ENCODE measurements at regions not wholly inside any gene's neighbourhood (a gene's known extent, or its start where the extent isn't known, plus 50 kb on each side); places are given as distances from the start of the nearest gene placed in this dataset.
"Not testable (repeated sequence)": the region's sequence is repeated elsewhere in the genome, so short reads cannot be mapped to it uniquely, and the experiment has no call there.

DNA sequence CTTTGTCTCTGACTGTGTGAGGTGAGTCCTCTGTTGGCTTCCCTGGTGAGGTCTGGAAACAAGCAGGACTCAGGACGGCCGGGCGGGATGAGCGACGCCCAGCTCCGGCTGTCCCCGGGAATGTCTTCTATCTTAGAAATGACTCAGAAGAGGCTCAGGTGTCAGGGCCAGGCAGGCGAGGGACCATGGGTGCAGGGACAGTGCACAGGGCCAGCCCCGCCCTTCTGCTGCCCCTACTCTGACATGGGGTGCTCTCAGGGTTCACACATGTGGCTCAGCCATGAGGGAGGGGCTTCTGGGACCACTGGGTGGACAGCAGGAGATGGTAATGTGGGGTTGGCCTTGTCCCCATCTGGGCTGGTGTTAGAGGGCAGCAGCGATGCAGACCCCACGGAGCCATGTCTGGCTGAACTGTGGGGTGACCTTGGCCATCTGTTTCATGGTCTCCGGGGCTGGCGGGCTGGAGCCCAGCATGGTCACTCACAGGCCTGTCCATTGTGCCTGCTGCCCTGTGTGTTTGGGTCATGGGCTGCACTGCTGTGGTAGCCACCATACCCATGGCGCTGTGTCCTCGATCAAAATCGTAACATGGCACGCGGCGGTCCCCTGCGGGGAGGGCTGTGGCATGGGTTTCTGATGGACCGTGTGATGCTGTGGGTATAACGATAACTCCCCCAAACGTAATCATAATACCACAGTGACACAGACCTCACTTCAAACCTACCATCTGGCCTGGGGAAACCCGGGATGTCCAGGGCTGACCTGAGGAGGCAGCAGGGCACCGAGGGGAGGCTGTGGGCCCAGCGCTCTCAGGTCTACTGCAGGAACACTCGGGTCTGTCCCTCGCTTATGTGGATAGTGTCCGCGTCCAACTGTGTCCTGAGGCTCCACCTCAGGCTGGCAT lies 368.8 kb downstream of the TMEM121 start:
- Histone ChIP-seq H4K20me1 (replicated peaks; ENCODE audit: control insufficient read depth, extremely low read depth, insufficient read depth, low read length) (no peaks in the 10 kb centered on the region), H3K27ac (ENCODE audit: insufficient read depth, low read depth, low read length) (no peak overlapping the region), H3K4me3 (replicated peaks in 1 of 3; ENCODE audit: insufficient read depth in 1 of 3, low read depth in 1 of 3, low read length in 3 of 3) (no peak overlapping the region), H3K4me1 (ENCODE audit: control insufficient read depth, extremely low read depth, insufficient read depth, low read length) (no peaks in the 10 kb centered on the region), H3K9me3 (replicated peaks; ENCODE audit: control insufficient read depth, insufficient read depth, low read length) (peaks cover 2% of the 10 kb centered on the region), H3K79me2 (ENCODE audit: control insufficient read depth, insufficient read depth, low read length) (no peaks in the 10 kb centered on the region), H3K4me2 (ENCODE audit: insufficient read depth, low read length) (no peak overlapping the region), H2AFZ (ENCODE audit: low read depth, low read length) (no peak overlapping the region), H3K36me3 (ENCODE audit: control insufficient read depth in 2 of 2, extremely low read depth in 1 of 2, insufficient read depth in 2 of 2, low read length in 2 of 2) (no peaks in the 10 kb centered on the region), H3K9ac (replicated peaks; ENCODE audit: extremely low read depth, insufficient read depth, low read length) (no peak overlapping the region), H3K27me3 (ENCODE audit: control insufficient read depth in 2 of 2, insufficient read depth in 2 of 2, low read length in 2 of 2) (no peaks in the 10 kb centered on the region), H3K9me1 (replicated peaks; ENCODE audit: control insufficient read depth, extremely low read depth, insufficient read depth, low read length) (no peaks in the 10 kb centered on the region)
- CTCF ChIA-PET = no interaction called here
- BruUV-seq (replicated peaks) = no TSS peak
- POLR2A ChIA-PET = no interaction called here
- FAIRE-seq = no peak
- DNase-seq (ENCODE audit: low read depth, low spot score) = no peak
- dilution Hi-C loops (cut with MboI; ENCODE audit: extremely low pct_ligation_motif_present, low sequenced_read_pairs) (no loop called here), intact Hi-C loops (cut with micrococcal nuclease) (no loop called here)
- TF ChIP-seq, protein P1, sequence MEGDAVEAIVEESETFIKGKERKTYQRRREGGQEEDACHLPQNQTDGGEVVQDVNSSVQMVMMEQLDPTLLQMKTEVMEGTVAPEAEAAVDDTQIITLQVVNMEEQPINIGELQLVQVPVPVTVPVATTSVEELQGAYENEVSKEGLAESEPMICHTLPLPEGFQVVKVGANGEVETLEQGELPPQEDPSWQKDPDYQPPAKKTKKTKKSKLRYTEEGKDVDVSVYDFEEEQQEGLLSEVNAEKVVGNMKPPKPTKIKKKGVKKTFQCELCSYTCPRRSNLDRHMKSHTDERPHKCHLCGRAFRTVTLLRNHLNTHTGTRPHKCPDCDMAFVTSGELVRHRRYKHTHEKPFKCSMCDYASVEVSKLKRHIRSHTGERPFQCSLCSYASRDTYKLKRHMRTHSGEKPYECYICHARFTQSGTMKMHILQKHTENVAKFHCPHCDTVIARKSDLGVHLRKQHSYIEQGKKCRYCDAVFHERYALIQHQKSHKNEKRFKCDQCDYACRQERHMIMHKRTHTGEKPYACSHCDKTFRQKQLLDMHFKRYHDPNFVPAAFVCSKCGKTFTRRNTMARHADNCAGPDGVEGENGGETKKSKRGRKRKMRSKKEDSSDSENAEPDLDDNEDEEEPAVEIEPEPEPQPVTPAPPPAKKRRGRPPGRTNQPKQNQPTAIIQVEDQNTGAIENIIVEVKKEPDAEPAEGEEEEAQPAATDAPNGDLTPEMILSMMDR (IDR thresholded peaks at IDR 0.05; ENCODE audit: extremely low read depth in 1 of 2, insufficient read depth in 1 of 2, low read depth in 1 of 2, low read length in 2 of 2) = no peak
- TF ChIP-seq POLR2A (IDR thresholded peaks at IDR 0.05; ENCODE audit: low read depth, low read length) (no peak), FOS (IDR thresholded peaks at IDR 0.05; ENCODE audit: borderline replicate concordance, insufficient read depth, low read length) (no peak), EZH2 (IDR thresholded peaks at IDR 0.05; ENCODE audit: borderline replicate concordance, low read depth, low read length, severe bottlenecking) (no peak), JUN (IDR thresholded peaks at IDR 0.05; ENCODE audit: borderline replicate concordance, insufficient read depth, insufficient read length, low read depth) (no peak)
- TF ChIP-seq, protein P2, sequence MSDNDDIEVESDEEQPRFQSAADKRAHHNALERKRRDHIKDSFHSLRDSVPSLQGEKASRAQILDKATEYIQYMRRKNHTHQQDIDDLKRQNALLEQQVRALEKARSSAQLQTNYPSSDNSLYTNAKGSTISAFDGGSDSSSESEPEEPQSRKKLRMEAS (IDR thresholded peaks at IDR 0.05; ENCODE audit: insufficient read depth, insufficient read length) = no peak

DNA sequence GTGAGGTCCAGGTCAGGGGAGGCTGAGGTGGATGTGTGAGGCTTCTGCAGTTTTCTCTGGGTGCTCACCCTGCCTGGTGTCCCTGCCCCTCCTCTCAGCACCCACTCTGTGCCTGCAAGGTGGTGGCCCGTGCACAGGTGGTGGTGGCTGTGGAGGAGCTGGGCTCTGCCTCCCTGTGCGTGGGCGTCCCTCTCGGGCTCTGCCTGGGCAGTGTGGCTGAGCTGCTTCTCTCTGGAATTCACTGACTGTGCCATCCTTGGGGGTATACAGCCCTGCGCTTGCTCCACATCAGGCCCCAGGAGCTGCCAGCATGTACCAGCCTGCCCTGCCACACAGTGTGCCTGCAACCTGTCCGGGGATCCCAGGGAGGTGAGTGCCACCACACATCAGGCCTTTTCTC lies 369.8 kb downstream of the TMEM121 start:
- POLR2A ChIA-PET; H3K4me1 ChIP-seq (ENCODE audit: control insufficient read depth, extremely low read depth, insufficient read depth, low read length); H3K4me2 ChIP-seq (ENCODE audit: insufficient read depth, low read length); CTCF ChIA-PET; H3K36me3 ChIP-seq (ENCODE audit: control insufficient read depth in 2 of 2, extremely low read depth in 1 of 2, insufficient read depth in 2 of 2, low read length in 2 of 2); BruUV-seq (replicated peaks); H2AFZ ChIP-seq (ENCODE audit: low read depth, low read length); DNase-seq (ENCODE audit: low read depth, low spot score); FAIRE-seq; intact Hi-C loops (cut with micrococcal nuclease); H3K9me1 ChIP-seq (replicated peaks; ENCODE audit: control insufficient read depth, extremely low read depth, insufficient read depth, low read length); H3K9me3 ChIP-seq (replicated peaks; ENCODE audit: control insufficient read depth, insufficient read depth, low read length); H4K20me1 ChIP-seq (replicated peaks; ENCODE audit: control insufficient read depth, extremely low read depth, insufficient read depth, low read length); H3K27ac ChIP-seq (ENCODE audit: insufficient read depth, low read depth, low read length); H3K9ac ChIP-seq (replicated peaks; ENCODE audit: extremely low read depth, insufficient read depth, low read length); H3K27me3 ChIP-seq (ENCODE audit: control insufficient read depth in 2 of 2, insufficient read depth in 2 of 2, low read length in 2 of 2); H3K4me3 ChIP-seq (replicated peaks in 1 of 3; ENCODE audit: insufficient read depth in 1 of 3, low read depth in 1 of 3, low read length in 3 of 3); dilution Hi-C loops (cut with MboI; ENCODE audit: extremely low pct_ligation_motif_present, low sequenced_read_pairs); H3K79me2 ChIP-seq (ENCODE audit: control insufficient read depth, insufficient read depth, low read length): not testable (repeated sequence)

DNA sequence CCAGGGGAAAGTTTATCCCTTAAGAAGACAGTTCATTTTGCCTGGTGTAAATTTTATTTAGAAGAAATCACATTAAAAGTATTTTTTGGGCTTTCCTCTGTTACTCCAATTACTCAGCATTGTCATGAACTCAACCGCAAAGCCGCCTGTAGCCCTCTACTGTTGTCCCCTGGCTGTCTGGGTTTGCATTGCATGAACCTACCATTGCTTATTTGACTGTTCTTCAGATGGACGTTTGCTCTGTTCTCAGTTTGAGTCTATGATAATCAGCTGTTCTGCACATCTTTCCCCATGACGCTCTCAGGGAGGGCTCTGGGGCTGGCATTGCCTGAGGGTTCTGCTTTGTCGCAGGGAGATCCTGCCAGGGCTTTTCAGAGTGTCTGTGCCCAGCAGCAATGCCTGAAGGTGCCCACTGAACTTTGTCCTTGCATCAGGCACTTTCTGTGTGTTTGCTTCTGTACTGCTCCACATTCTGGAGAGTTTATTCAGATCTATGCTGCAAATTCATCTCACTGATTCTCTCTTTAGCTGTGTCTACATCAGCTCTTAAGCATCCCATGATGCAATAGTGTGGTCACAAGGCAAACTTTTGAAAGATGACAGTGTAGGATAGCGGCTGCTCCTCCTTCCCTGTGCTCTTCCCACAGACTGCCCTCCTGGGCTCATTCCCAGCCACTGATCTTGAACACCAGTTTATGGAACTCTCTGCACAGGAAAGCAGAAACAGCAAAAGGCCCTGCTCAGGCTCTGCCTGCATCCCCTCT lies 370.8 kb downstream of the TMEM121 start:
- FAIRE-seq; H3K4me1 ChIP-seq (ENCODE audit: control insufficient read depth, extremely low read depth, insufficient read depth, low read length); H4K20me1 ChIP-seq (replicated peaks; ENCODE audit: control insufficient read depth, extremely low read depth, insufficient read depth, low read length); H3K27ac ChIP-seq (ENCODE audit: insufficient read depth, low read depth, low read length); H3K9ac ChIP-seq (replicated peaks; ENCODE audit: extremely low read depth, insufficient read depth, low read length); H3K9me3 ChIP-seq (replicated peaks; ENCODE audit: control insufficient read depth, insufficient read depth, low read length); POLR2A ChIA-PET; H3K4me3 ChIP-seq (replicated peaks in 1 of 3; ENCODE audit: insufficient read depth in 1 of 3, low read depth in 1 of 3, low read length in 3 of 3); H3K9me1 ChIP-seq (replicated peaks; ENCODE audit: control insufficient read depth, extremely low read depth, insufficient read depth, low read length); H3K79me2 ChIP-seq (ENCODE audit: control insufficient read depth, insufficient read depth, low read length); BruUV-seq (replicated peaks); intact Hi-C loops (cut with micrococcal nuclease); DNase-seq (ENCODE audit: low read depth, low spot score); H3K27me3 ChIP-seq (ENCODE audit: control insufficient read depth in 2 of 2, insufficient read depth in 2 of 2, low read length in 2 of 2); H2AFZ ChIP-seq (ENCODE audit: low read depth, low read length); dilution Hi-C loops (cut with MboI; ENCODE audit: extremely low pct_ligation_motif_present, low sequenced_read_pairs); CTCF ChIA-PET; H3K4me2 ChIP-seq (ENCODE audit: insufficient read depth, low read length); H3K36me3 ChIP-seq (ENCODE audit: control insufficient read depth in 2 of 2, extremely low read depth in 1 of 2, insufficient read depth in 2 of 2, low read length in 2 of 2): not testable (repeated sequence)

All from endothelial cell of umbilical vein (primary cell).